IPS-18a (cell line): ENCODE measurements at regions not wholly inside any gene's neighbourhood (a gene's known extent, or its start where the extent isn't known, plus 50 kb on each side); places are given as distances from the start of the nearest gene placed in this dataset.
"Not testable (repeated sequence)": the region's sequence is repeated elsewhere in the genome, so short reads cannot be mapped to it uniquely, and the experiment has no call there.

Source experiments
- H3K27ac ChIP-seq: one replicate; pipeline ENCODE4 v1.5.1; 2013; ENCODE audit warnings: low read length
- H3K27me3 ChIP-seq: one replicate; pipeline ENCODE4 v1.6.1; 2013; ENCODE audit warnings: mild to moderate bottlenecking, low read length; ENCODE audit not compliant: control insufficient read depth, insufficient read depth
- H3K36me3 ChIP-seq: one replicate; pipeline ENCODE4 v1.6.1; 2013; ENCODE audit warnings: low read depth, low read length; ENCODE audit not compliant: control insufficient read depth
- H3K4me1 ChIP-seq: one replicate; pipeline ENCODE4 v1.6.1; 2013; ENCODE audit warnings: low read depth, low read length; ENCODE audit not compliant: control insufficient read depth
- H3K4me3 ChIP-seq: one replicate; pipeline ENCODE4 v1.5.1; 2013; ENCODE audit warnings: low read length
- H3K9ac ChIP-seq: one replicate; pipeline ENCODE4 v1.6.1; 2013; ENCODE audit warnings: mild to moderate bottlenecking, low read length, moderate library complexity
- H3K9me3 ChIP-seq: one replicate; pipeline ENCODE4 v1.6.1; 2013; ENCODE audit warnings: low read depth, low read length; ENCODE audit not compliant: control insufficient read depth

GRCh38 chrX:28408017-28408723 lies 179.1 kb upstream of the IL1RAPL1 start:
- Histone ChIP-seq H3K4me3 (no peak overlapping the region), H3K27ac (no peak overlapping the region), H3K9ac (no peak overlapping the region), H3K27me3 (no peaks in the 10 kb centered on the region), H3K36me3 (no peaks in the 10 kb centered on the region), H3K4me1 (no peaks in the 10 kb centered on the region), H3K9me3 (peaks cover 30% of the 10 kb centered on the region)

- Histone ChIP-seq H3K4me3 (no peak overlapping the region), H3K9ac (no peak overlapping the region), H3K9me3 (peaks cover 18% of the 10 kb centered on the region), H3K27ac (no peak overlapping the region), H3K36me3 (no peaks in the 10 kb centered on the region), H3K27me3 (no peaks in the 10 kb centered on the region), H3K4me1 (no peaks in the 10 kb centered on the region)
Measured at GRCh38 chrX:28398342-28398741, 188.9 kb upstream of the IL1RAPL1 start.

GRCh38 chrX:28391528-28391927 lies 195.7 kb upstream of the IL1RAPL1 start:
- Histone ChIP-seq H3K36me3 (no peaks in the 10 kb centered on the region), H3K4me1 (no peaks in the 10 kb centered on the region), H3K9ac (no peak overlapping the region), H3K27me3 (no peaks in the 10 kb centered on the region), H3K27ac (no peak overlapping the region), H3K9me3 (peaks cover 17% of the 10 kb centered on the region), H3K4me3 (no peak overlapping the region)

DNA sequence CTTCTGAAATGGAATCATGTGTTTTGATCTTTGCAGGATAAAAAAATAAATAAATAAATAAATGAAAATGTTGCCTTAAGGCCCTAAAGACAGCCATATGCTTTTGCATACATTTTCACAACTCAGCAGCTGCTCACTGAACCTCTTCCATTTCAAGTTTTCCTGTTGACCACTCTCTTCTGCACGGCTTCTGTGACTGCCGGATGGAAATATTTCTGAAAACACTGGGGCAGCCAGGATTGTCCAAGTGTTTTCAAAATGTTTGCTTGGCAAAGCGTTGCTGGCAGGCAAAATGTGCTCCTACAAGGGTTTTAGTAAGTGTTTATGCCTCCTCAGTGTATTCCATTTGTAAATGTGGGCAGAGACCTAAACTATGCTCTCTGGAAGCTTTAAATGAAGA lies 208.1 kb upstream of the IL1RAPL1 start:
- H3K27me3 ChIP-seq = no peaks in the 10 kb centered on the region
- H3K36me3 ChIP-seq = no peaks in the 10 kb centered on the region
- H3K9ac ChIP-seq = no peak overlapping the region
- no peak overlapping the region for H3K27ac ChIP-seq
- H3K4me3 ChIP-seq = no peak overlapping the region
- H3K9me3 ChIP-seq = peaks cover 8% of the 10 kb centered on the region
- H3K4me1 ChIP-seq = no peaks in the 10 kb centered on the region

DNA sequence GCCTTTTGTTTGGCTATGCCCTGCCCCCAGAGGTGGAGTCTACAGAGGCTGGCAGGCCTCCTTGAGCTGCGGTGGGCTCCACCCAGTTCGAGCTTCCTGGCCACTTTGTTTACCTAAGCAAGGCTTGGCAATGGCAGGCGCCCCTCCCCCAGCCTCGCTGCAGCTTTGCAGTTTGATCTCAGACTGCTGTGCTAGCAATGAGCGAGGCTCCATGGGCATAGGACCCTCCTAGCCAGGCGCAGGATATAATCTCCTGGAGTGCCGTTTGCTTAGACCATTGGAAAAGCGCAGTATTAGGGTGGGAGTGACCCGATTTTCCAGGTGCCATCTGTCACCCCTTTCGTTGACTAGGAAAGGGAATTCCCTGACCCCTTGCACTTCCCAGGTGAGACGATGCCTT lies 219.6 kb upstream of the IL1RAPL1 start:
- not testable (repeated sequence) for H3K9ac ChIP-seq, H3K36me3 ChIP-seq, H3K27me3 ChIP-seq, H3K4me1 ChIP-seq, H3K4me3 ChIP-seq, H3K27ac ChIP-seq
- H3K9me3 ChIP-seq = peaks cover 18% of the 10 kb centered on the region

- Histone ChIP-seq H3K27ac (no peak overlapping the region), H3K9ac (no peak overlapping the region), H3K4me3 (no peak overlapping the region), H3K9me3 (peaks cover 4% of the 10 kb centered on the region), H3K4me1 (no peaks in the 10 kb centered on the region), H3K27me3 (no peaks in the 10 kb centered on the region), H3K36me3 (no peaks in the 10 kb centered on the region)
Measured at GRCh38 chrX:28351801-28352200, 235.4 kb upstream of the IL1RAPL1 start.

DNA sequence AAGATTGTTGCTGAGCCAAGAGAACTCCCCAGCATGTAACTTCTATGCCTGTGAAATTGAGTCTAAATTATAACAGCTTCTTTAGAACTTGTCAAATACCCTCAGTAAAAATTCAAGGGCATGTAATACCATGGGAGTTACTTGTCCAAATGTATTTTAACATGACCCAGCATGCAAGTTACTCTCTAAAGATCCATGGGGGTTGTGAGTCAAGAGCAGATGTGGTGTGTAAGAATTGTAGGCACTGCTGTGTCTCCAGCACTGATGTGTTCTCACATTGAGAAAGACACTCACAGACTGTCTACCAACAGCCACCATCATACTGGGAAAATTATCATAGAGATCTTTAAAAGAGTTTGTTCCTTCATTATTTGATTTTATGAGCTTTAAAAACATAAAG lies 237.4 kb upstream of the IL1RAPL1 start:
- Histone ChIP-seq H3K9ac (no peak overlapping the region), H3K4me3 (no peak overlapping the region), H3K27ac (no peak overlapping the region), H3K9me3 (peaks cover 7% of the 10 kb centered on the region), H3K27me3 (no peaks in the 10 kb centered on the region), H3K36me3 (no peaks in the 10 kb centered on the region), H3K4me1 (no peaks in the 10 kb centered on the region)

- Histone ChIP-seq H3K9me3 (peaks cover 14% of the 10 kb centered on the region), H3K4me3 (no peak overlapping the region), H3K27me3 (no peaks in the 10 kb centered on the region), H3K9ac (no peak overlapping the region), H3K27ac (no peak overlapping the region), H3K36me3 (no peaks in the 10 kb centered on the region), H3K4me1 (no peaks in the 10 kb centered on the region)
Measured at GRCh38 chrX:28347476-28347875, 239.8 kb upstream of the IL1RAPL1 start.

DNA sequence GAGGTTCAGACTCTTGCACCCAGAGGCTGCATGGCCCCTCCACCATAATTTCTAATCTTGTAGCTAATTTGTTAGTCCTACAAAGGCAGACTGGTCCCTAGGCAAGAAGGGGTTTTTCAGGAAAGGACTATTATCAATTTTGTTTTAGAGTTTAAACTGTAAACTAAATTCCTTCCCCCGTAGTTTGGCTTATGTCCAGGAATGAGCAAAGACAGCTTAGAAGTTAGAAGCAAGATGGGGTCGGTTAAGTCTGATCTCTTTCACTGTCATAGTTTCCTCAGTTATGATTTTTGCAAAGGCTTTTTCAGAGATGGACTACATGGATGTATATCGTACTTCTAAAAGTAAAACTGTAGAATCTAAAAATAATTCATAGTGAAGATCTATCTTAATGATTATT lies 258.1 kb upstream of the IL1RAPL1 start:
- Histone ChIP-seq H3K27ac (no peak overlapping the region), H3K27me3 (no peaks in the 10 kb centered on the region), H3K9ac (no peak overlapping the region), H3K36me3 (no peaks in the 10 kb centered on the region), H3K4me3 (no peak overlapping the region), H3K9me3 (peaks cover 21% of the 10 kb centered on the region), H3K4me1 (peaks cover 7% of the 10 kb centered on the region)

DNA sequence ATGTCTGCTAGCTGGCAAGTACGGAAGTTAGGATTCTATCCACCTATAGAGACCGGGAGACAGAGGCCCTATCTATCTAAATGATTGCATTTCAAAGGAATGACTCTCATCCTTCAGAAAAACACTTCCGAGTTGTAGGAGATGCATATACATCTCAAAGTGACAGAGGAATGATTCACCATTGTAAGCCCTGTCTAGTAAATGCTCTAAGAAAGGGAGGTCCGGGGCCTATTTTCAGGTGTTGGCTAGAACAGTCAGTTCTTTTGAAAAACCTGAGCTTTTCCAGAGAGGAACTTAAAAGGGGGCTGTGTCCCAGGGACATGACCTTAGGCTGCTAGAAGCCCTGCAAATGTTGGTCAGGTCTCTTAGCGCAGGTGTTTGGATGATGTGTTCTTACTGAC lies 262.9 kb upstream of the IL1RAPL1 start:
- no peak overlapping the region for H3K9ac ChIP-seq
- H3K9me3 ChIP-seq = peaks cover 18% of the 10 kb centered on the region
- no peak overlapping the region for H3K27ac ChIP-seq
- H3K27me3 ChIP-seq = peaks cover 9% of the 10 kb centered on the region
- peak overlapping the region; percentile 5 for H3K4me3 ChIP-seq
- peaks cover 21% of the 10 kb centered on the region for H3K4me1 ChIP-seq
- no peaks in the 10 kb centered on the region for H3K36me3 ChIP-seq

GRCh38 chrX:28321286-28321685 lies 266.0 kb upstream of the IL1RAPL1 start:
- Histone ChIP-seq H3K9me3 (peaks cover 17% of the 10 kb centered on the region), H3K9ac (no peak overlapping the region), H3K27ac (no peak overlapping the region), H3K36me3 (no peaks in the 10 kb centered on the region), H3K27me3 (peaks cover 9% of the 10 kb centered on the region), H3K4me3 (no peak overlapping the region), H3K4me1 (peaks cover 21% of the 10 kb centered on the region)

DNA sequence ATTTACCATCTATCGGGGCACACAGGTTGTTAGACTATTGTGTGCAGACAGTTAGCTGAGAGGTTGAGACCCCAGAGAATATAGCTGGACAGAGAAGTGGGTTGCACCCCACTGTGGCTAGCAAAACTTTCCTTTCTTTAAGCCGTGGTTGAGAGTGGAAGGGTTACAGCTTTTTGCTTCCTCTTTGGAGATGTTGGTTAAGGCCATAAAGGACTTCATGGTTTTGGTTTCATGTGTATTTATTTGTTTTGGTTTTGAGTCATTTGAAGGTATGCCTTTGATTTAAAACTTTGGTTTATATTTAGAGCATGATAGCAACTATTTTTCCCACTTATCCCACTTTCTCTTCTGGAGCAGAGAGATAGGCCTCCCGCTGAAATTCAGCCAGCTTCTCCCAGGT lies 274.3 kb upstream of the IL1RAPL1 start:
- Histone ChIP-seq H3K4me3 (no peak overlapping the region), H3K27me3 (no peaks in the 10 kb centered on the region), H3K4me1 (no peaks in the 10 kb centered on the region), H3K36me3 (no peaks in the 10 kb centered on the region), H3K9me3 (peaks cover 15% of the 10 kb centered on the region), H3K9ac (no peak overlapping the region), H3K27ac (no peak overlapping the region)
